ENCODE measurements at regions not wholly inside any gene's neighbourhood (a gene's known extent, or its start where the extent isn't known, plus 50 kb on each side); places are given as distances from the start of the nearest gene placed in this dataset.
"Not testable (repeated sequence)": the region's sequence is repeated elsewhere in the genome, so short reads cannot be mapped to it uniquely, and the experiment has no call there.

DNA sequence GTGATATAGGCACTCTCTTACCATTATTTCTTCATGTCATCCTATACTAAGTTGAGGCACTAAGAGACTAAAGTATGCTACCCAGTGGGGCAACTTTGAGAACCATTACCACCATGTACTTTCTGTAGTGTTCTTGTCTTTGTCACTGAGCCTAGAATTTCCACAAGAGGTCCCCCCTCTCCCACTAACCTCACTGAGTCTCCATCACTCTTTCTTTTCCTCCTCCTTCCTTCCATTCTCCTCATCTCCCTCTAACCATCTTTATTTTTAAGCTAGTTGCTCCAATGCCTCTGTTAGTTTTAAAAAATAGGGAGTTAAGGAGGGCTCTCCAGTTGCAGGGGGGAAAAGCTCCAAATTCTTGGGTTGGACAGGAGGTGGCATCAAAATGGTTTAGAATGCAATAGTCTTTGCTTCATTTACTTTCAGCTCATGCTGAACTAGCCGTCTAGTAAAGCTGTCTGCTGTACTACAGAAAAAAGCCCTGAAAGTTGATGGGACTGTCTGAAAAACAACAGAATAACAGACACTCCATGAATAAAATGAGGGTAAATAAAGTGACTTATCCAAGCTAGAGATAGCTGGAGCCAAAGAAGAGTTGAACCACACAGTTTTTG is 85.1 kb upstream of the MYRIP start:
- DNase-seq, result no peak
- Mint-ChIP-seq H3K36me3 (ENCODE audit: low read depth) (no peaks in the 10 kb centered on the region), H3K4me1 (no peaks in the 10 kb centered on the region), H3K27me3 (peaks cover 5% of the 10 kb centered on the region), H3K9me3 (no peaks in the 10 kb centered on the region), H3K27ac (no peak overlapping the region), H3K4me3 (no peak overlapping the region)
- POLR2A ChIA-PET, result no interaction called here
- TF ChIP-seq, protein P1, sequence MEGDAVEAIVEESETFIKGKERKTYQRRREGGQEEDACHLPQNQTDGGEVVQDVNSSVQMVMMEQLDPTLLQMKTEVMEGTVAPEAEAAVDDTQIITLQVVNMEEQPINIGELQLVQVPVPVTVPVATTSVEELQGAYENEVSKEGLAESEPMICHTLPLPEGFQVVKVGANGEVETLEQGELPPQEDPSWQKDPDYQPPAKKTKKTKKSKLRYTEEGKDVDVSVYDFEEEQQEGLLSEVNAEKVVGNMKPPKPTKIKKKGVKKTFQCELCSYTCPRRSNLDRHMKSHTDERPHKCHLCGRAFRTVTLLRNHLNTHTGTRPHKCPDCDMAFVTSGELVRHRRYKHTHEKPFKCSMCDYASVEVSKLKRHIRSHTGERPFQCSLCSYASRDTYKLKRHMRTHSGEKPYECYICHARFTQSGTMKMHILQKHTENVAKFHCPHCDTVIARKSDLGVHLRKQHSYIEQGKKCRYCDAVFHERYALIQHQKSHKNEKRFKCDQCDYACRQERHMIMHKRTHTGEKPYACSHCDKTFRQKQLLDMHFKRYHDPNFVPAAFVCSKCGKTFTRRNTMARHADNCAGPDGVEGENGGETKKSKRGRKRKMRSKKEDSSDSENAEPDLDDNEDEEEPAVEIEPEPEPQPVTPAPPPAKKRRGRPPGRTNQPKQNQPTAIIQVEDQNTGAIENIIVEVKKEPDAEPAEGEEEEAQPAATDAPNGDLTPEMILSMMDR (IDR thresholded peaks at IDR 0.05), result no peak
- intact Hi-C loops (cut with micrococcal nuclease), result loop anchor here (5.0 kb wide), 1 partner anchor 453 kb away; no protein-coding TSS in a partner anchor
- ATAC-seq (ENCODE audit: low read depth), result no peak
- CTCF ChIA-PET, result no interaction called here

DNA sequence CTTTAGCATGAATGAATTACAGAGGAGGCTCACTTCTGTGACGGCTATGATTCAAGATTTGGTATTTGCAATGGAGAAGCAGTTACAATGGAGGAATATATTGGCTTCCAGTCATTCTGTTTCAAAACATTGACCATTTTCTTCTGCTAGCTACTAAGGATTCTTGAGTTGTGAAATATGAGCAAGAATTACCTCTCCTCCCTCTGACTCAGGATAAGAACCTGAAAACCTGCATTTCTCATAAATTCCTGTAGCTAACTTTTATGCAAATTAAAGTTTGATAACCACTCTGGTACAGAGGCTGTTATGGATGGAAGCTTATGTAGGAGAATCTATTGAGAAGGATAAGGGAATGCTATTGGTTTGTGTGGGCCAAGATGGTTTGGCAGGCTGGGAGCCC is 84.1 kb upstream of the MYRIP start:
- H3K27me3 Mint-ChIP-seq, result peaks cover 5% of the 10 kb centered on the region
- no peak overlapping the region for H3K27ac Mint-ChIP-seq
- no peaks in the 10 kb centered on the region for H3K36me3 Mint-ChIP-seq (ENCODE audit: low read depth)
- ChIA-PET CTCF (no interaction called here), POLR2A (no interaction called here)
- no peak overlapping the region for H3K4me3 Mint-ChIP-seq
- no peaks in the 10 kb centered on the region for H3K4me1 Mint-ChIP-seq
- ATAC-seq (ENCODE audit: low read depth) (no peak), DNase-seq (no peak)
- intact Hi-C loops (cut with micrococcal nuclease), result no loop called here
- TF ChIP-seq, protein P1 (IDR thresholded peaks at IDR 0.05), result no peak
- H3K9me3 Mint-ChIP-seq, result peaks cover 2% of the 10 kb centered on the region

DNA sequence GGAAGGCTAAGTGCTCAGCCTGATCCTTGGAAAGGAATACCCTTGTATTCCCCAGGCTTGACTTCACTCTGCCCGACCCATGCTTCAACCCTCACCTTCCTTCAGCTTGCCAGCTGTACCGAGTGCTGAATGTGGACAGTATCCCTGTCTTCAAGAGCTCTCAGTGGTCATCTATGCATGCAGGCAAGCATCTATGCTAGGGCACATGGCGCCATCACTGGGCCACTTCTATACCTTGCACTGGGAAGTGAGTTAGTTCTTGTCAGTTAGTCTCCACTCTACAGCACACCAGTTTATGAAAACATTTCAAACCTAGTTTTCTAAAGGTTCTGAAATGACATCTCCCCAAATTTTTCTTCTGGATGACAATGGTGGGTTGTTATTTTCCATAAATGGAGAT is 82.0 kb upstream of the MYRIP start:
- Mint-ChIP-seq H3K27me3 (peaks cover 5% of the 10 kb centered on the region), H3K27ac (no peak overlapping the region), H3K9me3 (peaks cover 2% of the 10 kb centered on the region), H3K4me1 (no peaks in the 10 kb centered on the region), H3K4me3 (no peak overlapping the region), H3K36me3 (ENCODE audit: low read depth) (no peaks in the 10 kb centered on the region)
- DNase-seq (no peak), ATAC-seq (ENCODE audit: low read depth) (no peak)
- ChIA-PET POLR2A (no interaction called here), CTCF (no interaction called here)
- intact Hi-C loops (cut with micrococcal nuclease), result no loop called here
- TF ChIP-seq, protein P1 (IDR thresholded peaks at IDR 0.05), result no peak

DNA sequence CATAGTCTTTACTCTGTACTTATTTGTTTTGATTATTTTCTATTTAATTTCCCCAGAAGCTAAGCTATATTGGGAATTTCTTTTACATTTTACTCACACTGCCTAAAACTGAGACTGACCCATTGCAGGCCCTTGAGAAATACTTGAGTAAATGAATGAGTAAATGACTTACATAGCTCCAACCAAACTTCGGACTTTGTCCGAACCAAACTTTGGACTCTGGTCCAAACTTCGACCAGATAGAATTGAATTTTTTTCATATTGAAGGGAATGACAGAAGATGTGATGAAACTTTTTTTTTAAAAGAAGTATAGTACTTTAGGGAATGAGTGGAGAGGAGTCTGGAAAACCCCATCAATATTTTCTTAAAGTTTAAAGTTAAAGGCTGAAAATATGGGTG is 75.6 kb upstream of the MYRIP start:
- ChIA-PET CTCF (no interaction called here), POLR2A (no interaction called here)
- ATAC-seq (ENCODE audit: low read depth) (no peak), DNase-seq (no peak)
- Mint-ChIP-seq H3K4me3 (no peak overlapping the region), H3K9me3 (peaks cover 2% of the 10 kb centered on the region), H3K4me1 (no peaks in the 10 kb centered on the region), H3K27ac (no peak overlapping the region), H3K27me3 (no peaks in the 10 kb centered on the region), H3K36me3 (ENCODE audit: low read depth) (no peaks in the 10 kb centered on the region)
- intact Hi-C loops (cut with micrococcal nuclease), result no loop called here
- TF ChIP-seq, protein P1 (IDR thresholded peaks at IDR 0.05), result no peak

DNA sequence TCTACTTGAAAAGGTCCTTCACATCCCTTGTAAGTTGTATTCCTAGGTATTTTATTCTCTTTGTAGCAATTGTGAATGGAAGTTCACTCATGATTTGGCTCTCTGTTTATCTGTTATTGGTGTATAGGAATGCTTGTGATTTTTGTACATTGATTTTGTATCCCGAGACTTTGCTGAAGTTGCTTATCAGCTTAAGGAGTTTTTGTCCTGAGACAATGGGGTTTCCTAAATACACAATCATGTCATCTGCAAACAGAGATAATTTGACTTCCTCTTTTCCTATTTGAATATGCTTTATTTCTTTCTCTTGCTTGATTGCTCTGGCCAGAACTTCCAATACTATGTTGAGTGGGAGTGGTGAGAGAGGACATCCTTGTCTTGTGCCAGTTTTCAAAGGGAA is 69.8 kb upstream of the MYRIP start:
- H3K9me3 Mint-ChIP-seq; ATAC-seq (ENCODE audit: low read depth); H3K4me1 Mint-ChIP-seq; CTCF ChIA-PET; DNase-seq; H3K4me3 Mint-ChIP-seq; H3K36me3 Mint-ChIP-seq (ENCODE audit: low read depth); intact Hi-C loops (cut with micrococcal nuclease); H3K27me3 Mint-ChIP-seq; H3K27ac Mint-ChIP-seq; POLR2A ChIA-PET: not testable (repeated sequence)

DNA sequence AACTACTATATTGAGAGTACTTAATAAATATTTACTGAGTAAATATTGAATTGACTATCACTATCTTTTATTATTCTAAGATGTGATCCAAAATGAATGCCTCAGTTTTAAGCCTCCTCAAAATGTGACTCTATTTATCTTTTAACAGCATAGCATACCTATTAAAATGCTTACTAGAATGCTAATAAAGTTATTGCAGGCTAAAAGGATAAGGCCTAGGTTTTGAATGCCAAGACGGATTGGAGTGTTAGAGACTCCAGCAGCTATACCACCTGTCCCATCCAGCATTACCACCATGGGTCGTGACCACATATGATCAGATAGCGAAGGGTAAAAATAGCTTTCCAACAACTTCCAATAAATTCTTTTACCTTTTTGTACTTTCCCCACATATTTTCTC is 64.7 kb upstream of the MYRIP start:
- ChIA-PET POLR2A (no interaction called here), CTCF (no interaction called here)
- ATAC-seq (ENCODE audit: low read depth) (no peak), DNase-seq (no peak)
- peaks cover 9% of the 10 kb centered on the region for H3K9me3 Mint-ChIP-seq
- intact Hi-C loops (cut with micrococcal nuclease), result no loop called here
- H3K4me1 Mint-ChIP-seq, result no peaks in the 10 kb centered on the region
- H3K27ac Mint-ChIP-seq, result no peak overlapping the region
- H3K27me3 Mint-ChIP-seq, result peaks cover 6% of the 10 kb centered on the region
- no peak overlapping the region for H3K4me3 Mint-ChIP-seq
- TF ChIP-seq, protein P1 (IDR thresholded peaks at IDR 0.05), result no peak
- H3K36me3 Mint-ChIP-seq (ENCODE audit: low read depth), result no peaks in the 10 kb centered on the region

Data from activated B cell treated with CpG ODN at 0.5 μM for 24 hours (primary cell).